AG04449 (cell line): ENCODE measurements at regions not wholly inside any gene's neighbourhood (a gene's known extent, or its start where the extent isn't known, plus 50 kb on each side); places are given as distances from the start of the nearest gene placed in this dataset.

Experiments used
- CTCF ChIA-PET: fragments of 350-600 bp; formaldehyde crosslinking; extraction: SDS; loops from one replicate; lab custom pipeline; 2021; ENCODE audit warnings: antibody characterized with exemption; lab: Yijun Ruan, JAX
- POLR2A ChIA-PET: fragments of 400-600, 350-600 bp; formaldehyde crosslinking; extraction: SDS; loops from one replicate; lab custom pipeline; 2020; ENCODE audit warnings: antibody characterized with exemption, inconsistent platforms; lab: Yijun Ruan, JAX
- DNase-seq: peaks from one replicate; pipeline ENCODE4 v3.0.0-alpha.2; 2010; ENCODE audit warnings: low read depth, low spot score
- H3K4me3 ChIP-seq: 2 replicates; pipeline ENCODE4 v1.5.1; 2011; ENCODE audit warnings: low read depth, mild to moderate bottlenecking, control low read depth, low read length
- TF ChIP-seq, protein P1 (sequence below): IDR thresholded peaks from one replicate; pipeline ENCODE4 v1.5.1; 2011; ENCODE audit warnings: mild to moderate bottlenecking, moderate library complexity, low read length, control low read depth, inconsistent platforms; ENCODE audit not compliant: insufficient read depth; ENCODE audit errors: missing control alignments

DNA sequence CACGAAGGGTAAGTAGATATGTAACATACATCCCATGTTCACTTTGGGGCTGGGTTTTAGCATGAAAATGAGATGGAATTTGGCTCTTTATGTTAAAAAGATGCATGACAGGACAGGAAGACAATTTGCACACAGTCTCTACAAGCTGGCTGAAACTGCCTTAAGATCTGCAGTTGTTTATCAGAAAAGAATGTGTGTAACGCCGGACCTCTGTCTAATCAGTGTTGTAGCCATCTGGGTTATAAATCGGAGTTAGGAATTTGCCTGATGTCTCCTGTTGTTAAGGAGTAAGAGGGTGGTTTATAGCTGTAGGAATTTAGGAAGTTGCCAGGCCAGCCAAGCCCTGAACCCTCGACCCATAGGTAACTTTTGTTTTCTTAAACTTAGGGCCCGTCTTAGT lies 562.9 kb upstream of the FAT1 start:
- TF ChIP-seq, protein P1, sequence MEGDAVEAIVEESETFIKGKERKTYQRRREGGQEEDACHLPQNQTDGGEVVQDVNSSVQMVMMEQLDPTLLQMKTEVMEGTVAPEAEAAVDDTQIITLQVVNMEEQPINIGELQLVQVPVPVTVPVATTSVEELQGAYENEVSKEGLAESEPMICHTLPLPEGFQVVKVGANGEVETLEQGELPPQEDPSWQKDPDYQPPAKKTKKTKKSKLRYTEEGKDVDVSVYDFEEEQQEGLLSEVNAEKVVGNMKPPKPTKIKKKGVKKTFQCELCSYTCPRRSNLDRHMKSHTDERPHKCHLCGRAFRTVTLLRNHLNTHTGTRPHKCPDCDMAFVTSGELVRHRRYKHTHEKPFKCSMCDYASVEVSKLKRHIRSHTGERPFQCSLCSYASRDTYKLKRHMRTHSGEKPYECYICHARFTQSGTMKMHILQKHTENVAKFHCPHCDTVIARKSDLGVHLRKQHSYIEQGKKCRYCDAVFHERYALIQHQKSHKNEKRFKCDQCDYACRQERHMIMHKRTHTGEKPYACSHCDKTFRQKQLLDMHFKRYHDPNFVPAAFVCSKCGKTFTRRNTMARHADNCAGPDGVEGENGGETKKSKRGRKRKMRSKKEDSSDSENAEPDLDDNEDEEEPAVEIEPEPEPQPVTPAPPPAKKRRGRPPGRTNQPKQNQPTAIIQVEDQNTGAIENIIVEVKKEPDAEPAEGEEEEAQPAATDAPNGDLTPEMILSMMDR: no peak
- no peak overlapping the region for H3K4me3 ChIP-seq
- CTCF ChIA-PET: no interaction called here
- DNase-seq: no peak
- POLR2A ChIA-PET: no interaction called here

DNA sequence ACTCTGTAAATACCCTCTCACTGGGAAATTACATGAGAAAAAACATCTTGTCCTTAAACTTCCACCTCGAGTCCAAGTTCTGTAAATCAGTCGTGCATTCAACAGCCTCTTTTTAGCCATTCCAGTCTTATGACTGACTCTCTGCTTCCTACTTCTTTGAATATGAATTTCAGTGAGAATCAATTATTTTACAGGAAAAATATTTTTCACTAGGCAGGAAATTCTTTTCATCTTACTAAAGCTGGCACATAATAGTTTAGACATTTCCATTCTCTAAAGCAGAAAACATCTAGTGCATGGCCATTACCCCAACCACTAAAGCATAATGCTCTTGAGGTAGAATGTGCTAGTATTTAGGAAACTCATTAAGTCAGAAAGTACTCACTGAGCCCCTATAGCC lies 565.7 kb upstream of the FAT1 start:
- ChIA-PET POLR2A (no interaction called here), CTCF (interaction anchor here (1.1 kb wide), 1 partner anchor 9 kb away, joined by 3 read pairs; no protein-coding TSS in a partner anchor)
- no peak overlapping the region for H3K4me3 ChIP-seq
- no peak for DNase-seq
- TF ChIP-seq, protein P1: no peak

DNA sequence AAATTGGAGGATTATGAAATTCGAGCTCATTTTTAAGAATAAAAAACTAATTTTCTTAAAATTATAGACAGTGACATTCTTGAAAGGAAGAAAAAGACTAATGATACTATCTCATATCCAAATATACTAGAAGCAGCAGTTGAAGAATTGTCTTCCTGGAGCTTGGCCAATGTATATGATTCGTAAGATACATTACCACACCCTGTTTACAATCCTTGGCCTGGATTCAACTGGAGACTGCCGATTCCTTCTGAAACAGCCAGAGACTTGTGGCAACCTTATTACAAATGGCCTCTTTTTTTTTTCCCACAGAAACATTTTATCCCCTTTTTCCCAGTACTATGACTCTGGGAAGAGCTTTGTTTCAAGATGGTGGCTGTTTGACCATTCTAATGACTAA lies 571.2 kb upstream of the FAT1 start:
- H3K4me3 ChIP-seq: no peak overlapping the region
- POLR2A ChIA-PET: no interaction called here
- TF ChIP-seq, protein P1: no peak
- CTCF ChIA-PET: no interaction called here
- peak; percentile 24 for DNase-seq

DNA sequence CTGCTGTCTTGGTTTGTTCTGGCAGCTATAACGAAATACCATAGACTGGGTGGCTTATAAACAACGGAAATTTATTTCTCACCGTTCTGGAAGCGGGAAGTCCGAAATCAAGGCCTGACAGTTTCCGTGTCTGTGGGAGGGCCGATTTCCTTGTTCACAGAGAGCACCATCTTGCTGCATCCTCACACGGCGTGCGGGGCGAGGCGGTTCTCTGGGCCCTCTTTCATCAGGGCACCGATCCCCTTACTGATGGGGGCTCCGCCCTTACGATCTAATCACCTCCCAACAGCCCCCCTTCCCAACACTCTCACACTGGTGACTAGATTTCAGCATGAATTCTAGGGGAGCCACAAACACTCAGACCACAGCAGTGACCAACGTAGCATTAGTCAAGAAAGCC lies 578.3 kb upstream of the FAT1 start:
- CTCF ChIA-PET: no interaction called here
- POLR2A ChIA-PET: no interaction called here

DNA sequence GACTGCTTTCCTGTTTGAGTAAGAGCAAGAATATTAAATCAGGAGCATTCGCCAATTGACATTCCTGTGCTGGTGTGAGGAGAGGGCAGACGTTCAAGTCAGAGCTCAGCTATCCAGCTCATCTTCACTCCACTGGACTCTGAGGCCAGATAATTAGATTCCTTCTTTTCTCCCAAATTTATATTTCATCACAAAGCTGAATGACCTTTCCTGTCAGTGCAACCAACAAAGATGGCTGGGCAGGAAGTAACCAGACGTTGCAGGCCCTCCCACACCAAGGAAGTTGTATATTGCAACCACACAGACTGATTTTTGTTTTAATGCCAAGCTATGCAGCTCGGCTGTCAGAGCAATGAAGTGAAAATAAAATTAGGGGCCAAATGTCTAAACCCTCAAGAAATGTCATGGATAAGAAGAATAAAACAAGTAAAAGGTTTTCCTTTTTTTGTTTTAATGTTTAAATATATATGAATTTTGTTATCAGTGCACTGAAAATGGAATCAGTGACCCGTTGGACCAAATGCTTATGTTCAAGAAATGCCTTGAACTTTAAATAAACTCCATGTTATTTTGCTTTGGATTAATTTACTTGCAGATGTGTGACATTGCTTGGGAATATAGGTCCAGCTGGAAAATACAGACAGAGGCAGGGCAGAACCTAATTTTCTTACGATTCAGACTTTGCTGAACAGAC lies 578.9 kb upstream of the FAT1 start:
- POLR2A ChIA-PET: interaction anchor here (0.7 kb wide), 2 partner anchors 64 to 264 kb away, joined by 3 read pairs; no protein-coding TSS in a partner anchor
- H3K4me3 ChIP-seq: no peak overlapping the region

More for the DNA sequence above, 578.3 kb upstream of the FAT1 start:
- TF ChIP-seq, protein P1: no peak
- H3K4me3 ChIP-seq: no peak overlapping the region
- no peak for DNase-seq

DNA sequence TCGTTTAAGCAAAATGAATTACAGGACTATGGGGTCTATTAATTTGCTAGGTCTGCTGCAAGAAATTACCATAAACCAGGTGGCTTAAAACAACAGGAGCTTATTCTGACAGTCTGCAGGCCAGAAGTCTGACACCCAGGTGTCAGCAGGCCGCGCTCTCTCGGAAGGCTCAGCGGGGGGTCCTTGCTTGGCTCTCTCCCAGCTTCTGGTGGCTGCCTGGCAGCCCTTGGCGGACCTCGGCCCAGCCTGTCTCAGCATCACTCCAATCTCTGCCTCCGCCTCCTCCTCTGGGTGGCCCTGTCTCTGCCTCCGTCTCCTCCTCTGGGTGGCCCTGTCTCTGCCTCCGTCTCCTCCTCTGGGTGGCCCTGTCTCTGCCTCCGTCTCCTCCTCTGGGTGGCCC lies 580.5 kb upstream of the FAT1 start:
- POLR2A ChIA-PET: no interaction called here
- CTCF ChIA-PET: no interaction called here
- TF ChIP-seq, protein P1: no peak
- H3K4me3 ChIP-seq: no peak overlapping the region
- DNase-seq: no peak

More for the DNA sequence above, 578.9 kb upstream of the FAT1 start:
- TF ChIP-seq, protein P1: no peak
- CTCF ChIA-PET: no interaction called here
- no peak for DNase-seq
